HCT116 (cell line): ENCODE measurements at regions not wholly inside any gene's neighbourhood (a gene's known extent, or its start where the extent isn't known, plus 50 kb on each side); places are given as distances from the start of the nearest gene placed in this dataset.

Experiments used
- ATAC-seq: fragments of 200-7000 bp; cut with Tn5 transposase; 2 replicates; pipeline ENCODE4 v1.9.1; 2020; ENCODE audit warnings: mild to moderate bottlenecking, moderate library complexity
- BruUV-seq: library from RNA; stranded (reverse); fragments of 400-500 nt; replicated peaks from 2 replicates; lab custom pipeline; 2021; lab: Mats Ljungman, UMichigan
- CTCF ChIA-PET: fragments of 300-600 bp; sonication (Branson Sonifier 250); formaldehyde crosslinking; loops from one replicate; lab custom pipeline; 2021; ENCODE audit warnings: antibody characterized with exemption; lab: Charles Lee
- POLR2A ChIA-PET: fragments of 300-600, 350-600 bp; sonication (Branson Sonifier 250); formaldehyde crosslinking; loops from one replicate; lab custom pipeline; 2021; ENCODE audit warnings: antibody characterized with exemption; lab: Charles Lee
- RAD21 ChIA-PET, 2 experiments: fragments of 300-600 bp; sonication (Branson Sonifier 250); formaldehyde crosslinking; loops; one replicate each; lab custom pipeline; 2023; ENCODE audit warnings: low total read pairs in 2 of 2; ENCODE audit not compliant: uncharacterized antibody in 2 of 2, unreplicated experiment in 2 of 2, low non-redundant PET in 1 of 2; lab: Charles Lee
- DNase-seq: peaks from one replicate; pipeline ENCODE4 v3.0.0-alpha.2; 2010; ENCODE audit warnings: low read depth, low spot score
- H2AFZ ChIP-seq: fragments of 200-600 bp; shearing (Covaris generic), sonication (generic); 2 replicates; pipeline ENCODE4 v1.6.1; 2017; ENCODE audit warnings: low read depth, mixed run types, mixed read lengths, antibody characterized with exemption, low read length; ENCODE audit not compliant: poor library complexity, severe bottlenecking
- H3K27ac ChIP-seq: 2 replicates; pipeline ENCODE4 v1.5.1; 2012; ENCODE audit warnings: low read depth, low read length
- H3K27me3 ChIP-seq: fragments of 200-600 bp; sonication (generic); 2 replicates; pipeline ENCODE4 v1.6.1; 2016; ENCODE audit warnings: mixed run types, low read length, mixed read lengths; ENCODE audit not compliant: insufficient read depth
- H3K36me3 ChIP-seq, 2 experiments: fragments of 200-500 bp in 1 of 2; fragments of 200-600 bp in 1 of 2; sonication (Bioruptor generic) in 1 of 2; sonication (generic) in 1 of 2; 2 replicates each; pipeline versions ENCODE4 v1.5.1 to v1.6.1; 2014 to 2016; ENCODE audit warnings: low read length in 2 of 2, inconsistent platforms in 1 of 2, mixed read lengths in 1 of 2, mixed run types in 1 of 2; ENCODE audit not compliant: insufficient read depth in 2 of 2, control insufficient read depth in 1 of 2
- H3K4me1 ChIP-seq, 2 experiments: fragments of 200-600 bp in 1 of 2; sonication (generic) in 1 of 2; 2 replicates each; pipeline versions ENCODE4 v1.5.1 to v1.6.1; 2012 to 2017; ENCODE audit warnings: low read length in 2 of 2, inconsistent platforms in 1 of 2, mild to moderate bottlenecking in 1 of 2, mixed read lengths in 1 of 2, mixed run types in 1 of 2, moderate library complexity in 1 of 2; ENCODE audit not compliant: insufficient read depth in 2 of 2, control insufficient read depth in 1 of 2
- H3K4me2 ChIP-seq: fragments of 200-600 bp; sonication (generic); 2 replicates; pipeline ENCODE4 v1.6.1; 2017; ENCODE audit warnings: mixed run types, low read length, mixed read lengths
- H3K4me3 ChIP-seq, 2 experiments: fragments of 200-600 bp in 1 of 2; sonication (generic) in 1 of 2; replicated peaks in 1 of 2; 2 replicates each; pipeline ENCODE4 v1.5.1; 2011 to 2016; ENCODE audit warnings: low read length in 2 of 2, control low read depth in 1 of 2, low read depth in 1 of 2, mild to moderate bottlenecking in 1 of 2, mixed read lengths in 1 of 2, mixed run types in 1 of 2
- H3K79me2 ChIP-seq: fragments of 200-600 bp; sonication (generic); 2 replicates; pipeline ENCODE4 v1.6.1; 2017; ENCODE audit warnings: mild to moderate bottlenecking, mixed run types, low read length, moderate library complexity, mixed read lengths; ENCODE audit not compliant: insufficient read depth
- H3K9ac ChIP-seq: fragments of 200-600 bp; sonication (generic); 2 replicates; pipeline ENCODE4 v1.6.1; 2016; ENCODE audit warnings: low read length, mixed read lengths
- H3K9me2 ChIP-seq: fragments of 200-600 bp; sonication (generic), shearing (Covaris generic); 2 replicates; pipeline ENCODE4 v1.6.1; 2017; ENCODE audit warnings: mixed run types, mild to moderate bottlenecking, moderate library complexity; ENCODE audit not compliant: insufficient read depth
- H3K9me3 ChIP-seq, 2 experiments: fragments of 200-500 bp in 1 of 2; fragments of 200-600 bp in 1 of 2; sonication (Bioruptor generic) in 1 of 2; sonication (generic) in 1 of 2; 2 replicates each; pipeline ENCODE4 v1.6.1; 2014 to 2017; ENCODE audit warnings: low read length in 2 of 2, mixed read lengths in 2 of 2, inconsistent platforms in 1 of 2, low read depth in 1 of 2, mild to moderate bottlenecking in 1 of 2, mixed run types in 1 of 2, moderate library complexity in 1 of 2; ENCODE audit not compliant: control insufficient read depth in 1 of 2, insufficient read depth in 1 of 2
- H4K20me1 ChIP-seq: fragments of 200-600 bp; sonication (generic), shearing (Covaris generic); 2 replicates; pipeline ENCODE4 v1.6.1; 2017; ENCODE audit warnings: mixed run types, mild to moderate bottlenecking, moderate library complexity; ENCODE audit not compliant: insufficient read depth
- CBX3 ChIP-seq: IDR thresholded peaks from 2 replicates; pipeline ENCODE4 v1.6.1; 2012; ENCODE audit warnings: low read depth
- CEBPB ChIP-seq: IDR thresholded peaks from 2 replicates; pipeline ENCODE4 v1.6.1; 2012; ENCODE audit warnings: low read depth
- EGR1 ChIP-seq: IDR thresholded peaks from 2 replicates; pipeline ENCODE4 v1.6.1; 2012; ENCODE audit warnings: low read depth
- ELF1 ChIP-seq: IDR thresholded peaks from 2 replicates; pipeline ENCODE4 v1.6.1; 2012; ENCODE audit warnings: low read depth, borderline replicate concordance
- EZH2 ChIP-seq: fragments of 200-600 bp; sonication (generic); IDR thresholded peaks from 2 replicates; pipeline ENCODE4 v1.6.1; 2017; ENCODE audit warnings: antibody characterized with exemption, mixed run types
- FOSL1 ChIP-seq: IDR thresholded peaks from 2 replicates; pipeline ENCODE4 v1.6.1; 2012; ENCODE audit warnings: low read depth
- JUND ChIP-seq: IDR thresholded peaks from 2 replicates; pipeline ENCODE4 v1.6.1; 2012
- POLR2A ChIP-seq: IDR thresholded peaks from 2 replicates; pipeline ENCODE4 v1.7.0; 2011; ENCODE audit warnings: borderline replicate concordance; ENCODE audit not compliant: insufficient read depth, insufficient read length; ENCODE audit errors: extremely low read depth
- POLR2AphosphoS5 ChIP-seq: IDR thresholded peaks from 2 replicates; pipeline ENCODE4 v1.6.1; 2011; ENCODE audit warnings: mild to moderate bottlenecking, low read depth, low read length, moderate library complexity
- RAD21 ChIP-seq: IDR thresholded peaks from 2 replicates; pipeline ENCODE4 v1.6.1; 2012; ENCODE audit warnings: low read depth, mild to moderate bottlenecking
- SIN3A ChIP-seq: IDR thresholded peaks from 2 replicates; pipeline ENCODE4 v1.6.1; 2012; ENCODE audit warnings: low read depth
- SP1 ChIP-seq: IDR thresholded peaks from 2 replicates; pipeline ENCODE4 v1.6.1; 2012; ENCODE audit warnings: low read depth
- SRF ChIP-seq: IDR thresholded peaks from 2 replicates; pipeline ENCODE4 v1.6.1; 2012; ENCODE audit warnings: low read depth
- YY1 ChIP-seq: IDR thresholded peaks from 2 replicates; pipeline ENCODE4 v1.6.1; 2011; ENCODE audit warnings: low read length, low read depth, moderate library complexity, mild to moderate bottlenecking; ENCODE audit not compliant: insufficient replicate concordance; ENCODE audit errors: extremely low read depth
- ZFX ChIP-seq: fragments of 450-650 bp; IDR thresholded peaks from 2 replicates; pipeline ENCODE4 v1.6.1; 2017
- intact Hi-C: fragments of 100-400 bp; cut with micrococcal nuclease; formaldehyde crosslinking; loops from 2 replicates; pipeline ENCODE4 v1.10.0; 2022
- TF ChIP-seq, protein P1 (sequence below): IDR thresholded peaks from 2 replicates; pipeline ENCODE4 v1.6.1; 2012
- TF ChIP-seq, protein P2 (sequence below): IDR thresholded peaks from 2 replicates; pipeline ENCODE4 v1.6.1; 2012; ENCODE audit warnings: low read depth
- TF ChIP-seq, protein P3 (sequence below): IDR thresholded peaks from 2 replicates; pipeline ENCODE4 v1.6.1; 2011; ENCODE audit warnings: mild to moderate bottlenecking, low read length, moderate library complexity; ENCODE audit not compliant: insufficient replicate concordance; ENCODE audit errors: extremely low read depth

DNA sequence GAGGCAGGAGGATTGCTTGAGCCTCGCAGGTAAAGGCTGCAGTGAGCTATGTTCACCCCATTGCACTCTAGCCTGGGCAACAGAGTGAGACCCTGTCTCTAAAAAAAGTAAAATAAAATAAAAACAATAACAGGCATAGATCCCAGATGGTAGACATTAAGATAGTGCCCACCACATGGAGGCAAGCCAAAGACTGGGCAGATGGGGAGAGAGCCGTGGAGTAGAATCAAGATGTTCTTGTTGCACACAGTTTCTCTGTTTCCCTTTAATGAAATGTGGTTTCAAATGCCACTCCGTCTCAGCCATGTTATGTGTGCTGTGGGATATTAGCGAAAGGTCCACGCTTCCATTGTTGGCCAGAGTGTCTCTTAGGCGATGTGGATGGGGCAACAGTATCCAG, 63.8 kb upstream of the TBL1X start:
- ATAC-seq, result no peak
- Histone ChIP-seq H2AFZ (no peak overlapping the region), H3K9ac (no peak overlapping the region), H3K4me3 (no peak overlapping the region), H3K27me3 (no peaks in the 10 kb centered on the region), H3K9me2 (no peaks in the 10 kb centered on the region), H4K20me1 (no peaks in the 10 kb centered on the region), H3K36me3 (no peaks in the 10 kb centered on the region), H3K4me2 (no peak overlapping the region), H3K9me3 (no peaks in the 10 kb centered on the region), H3K4me1 (no peaks in the 10 kb centered on the region), H3K79me2 (no peaks in the 10 kb centered on the region), H3K27ac (no peak overlapping the region)
- intact Hi-C loops, result no loop called here
- DNase-seq, result no peak
- ChIA-PET CTCF (no interaction called here), POLR2A (no interaction called here), RAD21 (no interaction called here)
- no peak for TF ChIP-seq YY1
- no peak for TF ChIP-seq EZH2
- no peak for TF ChIP-seq SRF
- no peak for TF ChIP-seq ELF1
- no peak for TF ChIP-seq CBX3
- no peak for TF ChIP-seq CEBPB
- no peak for TF ChIP-seq SP1
- no peak for TF ChIP-seq FOSL1
- TF ChIP-seq, protein P1, sequence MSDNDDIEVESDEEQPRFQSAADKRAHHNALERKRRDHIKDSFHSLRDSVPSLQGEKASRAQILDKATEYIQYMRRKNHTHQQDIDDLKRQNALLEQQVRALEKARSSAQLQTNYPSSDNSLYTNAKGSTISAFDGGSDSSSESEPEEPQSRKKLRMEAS, result no peak
- TF ChIP-seq EGR1, result no peak
- no peak for TF ChIP-seq ZFX
- TF ChIP-seq, protein P2, sequence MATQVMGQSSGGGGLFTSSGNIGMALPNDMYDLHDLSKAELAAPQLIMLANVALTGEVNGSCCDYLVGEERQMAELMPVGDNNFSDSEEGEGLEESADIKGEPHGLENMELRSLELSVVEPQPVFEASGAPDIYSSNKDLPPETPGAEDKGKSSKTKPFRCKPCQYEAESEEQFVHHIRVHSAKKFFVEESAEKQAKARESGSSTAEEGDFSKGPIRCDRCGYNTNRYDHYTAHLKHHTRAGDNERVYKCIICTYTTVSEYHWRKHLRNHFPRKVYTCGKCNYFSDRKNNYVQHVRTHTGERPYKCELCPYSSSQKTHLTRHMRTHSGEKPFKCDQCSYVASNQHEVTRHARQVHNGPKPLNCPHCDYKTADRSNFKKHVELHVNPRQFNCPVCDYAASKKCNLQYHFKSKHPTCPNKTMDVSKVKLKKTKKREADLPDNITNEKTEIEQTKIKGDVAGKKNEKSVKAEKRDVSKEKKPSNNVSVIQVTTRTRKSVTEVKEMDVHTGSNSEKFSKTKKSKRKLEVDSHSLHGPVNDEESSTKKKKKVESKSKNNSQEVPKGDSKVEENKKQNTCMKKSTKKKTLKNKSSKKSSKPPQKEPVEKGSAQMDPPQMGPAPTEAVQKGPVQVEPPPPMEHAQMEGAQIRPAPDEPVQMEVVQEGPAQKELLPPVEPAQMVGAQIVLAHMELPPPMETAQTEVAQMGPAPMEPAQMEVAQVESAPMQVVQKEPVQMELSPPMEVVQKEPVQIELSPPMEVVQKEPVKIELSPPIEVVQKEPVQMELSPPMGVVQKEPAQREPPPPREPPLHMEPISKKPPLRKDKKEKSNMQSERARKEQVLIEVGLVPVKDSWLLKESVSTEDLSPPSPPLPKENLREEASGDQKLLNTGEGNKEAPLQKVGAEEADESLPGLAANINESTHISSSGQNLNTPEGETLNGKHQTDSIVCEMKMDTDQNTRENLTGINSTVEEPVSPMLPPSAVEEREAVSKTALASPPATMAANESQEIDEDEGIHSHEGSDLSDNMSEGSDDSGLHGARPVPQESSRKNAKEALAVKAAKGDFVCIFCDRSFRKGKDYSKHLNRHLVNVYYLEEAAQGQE, result no peak
- TF ChIP-seq SIN3A, result no peak
- no peak for TF ChIP-seq RAD21
- TF ChIP-seq POLR2A, result no peak
- TF ChIP-seq, protein P3, sequence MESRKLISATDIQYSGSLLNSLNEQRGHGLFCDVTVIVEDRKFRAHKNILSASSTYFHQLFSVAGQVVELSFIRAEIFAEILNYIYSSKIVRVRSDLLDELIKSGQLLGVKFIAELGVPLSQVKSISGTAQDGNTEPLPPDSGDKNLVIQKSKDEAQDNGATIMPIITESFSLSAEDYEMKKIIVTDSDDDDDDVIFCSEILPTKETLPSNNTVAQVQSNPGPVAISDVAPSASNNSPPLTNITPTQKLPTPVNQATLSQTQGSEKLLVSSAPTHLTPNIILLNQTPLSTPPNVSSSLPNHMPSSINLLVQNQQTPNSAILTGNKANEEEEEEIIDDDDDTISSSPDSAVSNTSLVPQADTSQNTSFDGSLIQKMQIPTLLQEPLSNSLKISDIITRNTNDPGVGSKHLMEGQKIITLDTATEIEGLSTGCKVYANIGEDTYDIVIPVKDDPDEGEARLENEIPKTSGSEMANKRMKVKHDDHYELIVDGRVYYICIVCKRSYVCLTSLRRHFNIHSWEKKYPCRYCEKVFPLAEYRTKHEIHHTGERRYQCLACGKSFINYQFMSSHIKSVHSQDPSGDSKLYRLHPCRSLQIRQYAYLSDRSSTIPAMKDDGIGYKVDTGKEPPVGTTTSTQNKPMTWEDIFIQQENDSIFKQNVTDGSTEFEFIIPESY, result no peak
- TF ChIP-seq POLR2AphosphoS5, result no peak
- no peak for TF ChIP-seq JUND
- no TSS peak for BruUV-seq
